HEK293T (cell line): ENCODE measurements at regions not wholly inside any gene's neighbourhood (a gene's known extent, or its start where the extent isn't known, plus 50 kb on each side); places are given as distances from the start of the nearest gene placed in this dataset.

Experiments
- ARNT ChIP-seq: fragments of 450-650 bp; IDR thresholded peaks from 2 replicates; pipeline ENCODE4 v1.6.1; 2017; ENCODE audit warnings: mild to moderate bottlenecking
- BHLHE40 ChIP-seq: fragments of 450-650 bp; IDR thresholded peaks from 2 replicates; pipeline ENCODE4 v1.6.1; 2016; ENCODE audit warnings: mild to moderate bottlenecking, moderate library complexity, borderline replicate concordance
- CTBP1 ChIP-seq: fragments of 450-650 bp; IDR thresholded peaks from 2 replicates; pipeline ENCODE4 v1.6.1; 2016; ENCODE audit warnings: borderline replicate concordance
- FOXA1 ChIP-seq: fragments of 450-650 bp; IDR thresholded peaks from 2 replicates; pipeline ENCODE4 v1.6.1; 2016; ENCODE audit warnings: mild to moderate bottlenecking
- FOXK2 ChIP-seq: fragments of 450-650 bp; IDR thresholded peaks from 2 replicates; pipeline ENCODE4 v1.6.1; 2016; ENCODE audit warnings: mild to moderate bottlenecking
- FOXM1 ChIP-seq: fragments of 450-650 bp; IDR thresholded peaks from 2 replicates; pipeline ENCODE4 v1.6.1; 2017; ENCODE audit warnings: mild to moderate bottlenecking, borderline replicate concordance
- HDGF ChIP-seq: fragments of 450-650 bp; IDR thresholded peaks from 2 replicates; pipeline ENCODE4 v1.6.1; 2017; ENCODE audit warnings: antibody characterized with exemption, borderline replicate concordance
- SP1 ChIP-seq: fragments of 450-650 bp; IDR thresholded peaks from 2 replicates; pipeline ENCODE4 v1.6.1; 2017
- TF ChIP-seq, protein P1 (sequence below): fragments of 450-650 bp; IDR thresholded peaks from 2 replicates; pipeline ENCODE4 v1.6.1; 2016

DNA sequence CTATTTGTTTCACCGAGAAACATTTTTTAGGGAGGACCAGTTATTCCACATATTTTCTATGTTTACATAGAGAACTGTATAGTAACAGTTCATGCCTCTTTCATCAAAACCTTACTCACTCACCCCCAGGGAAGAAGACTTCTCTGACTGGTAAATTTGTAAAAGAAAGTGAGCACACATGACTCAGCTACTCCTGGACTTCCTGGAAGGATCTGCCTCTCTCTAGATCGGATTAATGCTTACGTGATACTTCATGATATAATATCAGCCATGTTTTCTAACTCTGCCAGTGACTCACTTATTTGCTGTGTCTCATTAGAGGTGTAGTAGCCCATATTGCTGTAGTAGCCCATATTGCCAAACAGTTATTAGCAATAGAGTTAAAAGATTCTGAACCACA, 494.3 kb upstream of the ATXN7L3B start:
- no peak for TF ChIP-seq BHLHE40
- no peak for TF ChIP-seq SP1
- TF ChIP-seq FOXK2, result no peak
- TF ChIP-seq CTBP1, result no peak
- no peak for TF ChIP-seq ARNT
- TF ChIP-seq FOXA1, result no peak
- TF ChIP-seq FOXM1, result no peak
- TF ChIP-seq, protein P1, sequence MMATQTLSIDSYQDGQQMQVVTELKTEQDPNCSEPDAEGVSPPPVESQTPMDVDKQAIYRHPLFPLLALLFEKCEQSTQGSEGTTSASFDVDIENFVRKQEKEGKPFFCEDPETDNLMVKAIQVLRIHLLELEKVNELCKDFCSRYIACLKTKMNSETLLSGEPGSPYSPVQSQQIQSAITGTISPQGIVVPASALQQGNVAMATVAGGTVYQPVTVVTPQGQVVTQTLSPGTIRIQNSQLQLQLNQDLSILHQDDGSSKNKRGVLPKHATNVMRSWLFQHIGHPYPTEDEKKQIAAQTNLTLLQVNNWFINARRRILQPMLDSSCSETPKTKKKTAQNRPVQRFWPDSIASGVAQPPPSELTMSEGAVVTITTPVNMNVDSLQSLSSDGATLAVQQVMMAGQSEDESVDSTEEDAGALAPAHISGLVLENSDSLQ, result no peak
- TF ChIP-seq HDGF, result no peak
